ENCODE measurements at regions not wholly inside any gene's neighbourhood (a gene's known extent, or its start where the extent isn't known, plus 50 kb on each side); places are given as distances from the start of the nearest gene placed in this dataset.

GRCh38 chr9:103839197-103839596 is 254.9 kb upstream of the SMC2 start:
- Histone ChIP-seq H2AK5ac (ENCODE audit: low read depth, low read length) (no peak overlapping the region), H2BK15ac (ENCODE audit: low read length) (no peak overlapping the region), H3K4me1 (ENCODE audit: control insufficient read depth in 2 of 2, insufficient read depth in 1 of 2, low read depth in 1 of 2, low read length in 2 of 2) (no peaks in the 10 kb centered on the region), H2BK5ac (ENCODE audit: low read length) (no peak overlapping the region), H3K18ac (ENCODE audit: low read length) (no peak overlapping the region), H3K79me1 (ENCODE audit: low read depth, low read length) (no peaks in the 10 kb centered on the region), H3K23ac (ENCODE audit: low read depth, low read length, poor library complexity) (no peak overlapping the region), H2AFZ (ENCODE audit: low read length) (no peak overlapping the region), H3K36me3 (replicated peaks in 1 of 2; ENCODE audit: control insufficient read depth in 2 of 2, insufficient read depth in 2 of 2, low read length in 2 of 2) (no peaks in the 10 kb centered on the region), H2BK12ac (ENCODE audit: low read length) (no peak overlapping the region), H3K14ac (ENCODE audit: low read length) (no peak overlapping the region), H2BK120ac (ENCODE audit: low read depth, low read length) (no peak overlapping the region), H4K8ac (ENCODE audit: low read depth, low read length) (no peak overlapping the region), H3K4me2 (ENCODE audit: insufficient read depth, low read length, poor library complexity, severe bottlenecking) (no peak overlapping the region), H3K9ac (ENCODE audit: low read depth, low read length, poor library complexity) (no peak overlapping the region), H4K91ac (ENCODE audit: low read depth, low read length, poor library complexity) (no peak overlapping the region), H3K27ac (replicated peaks; ENCODE audit: low read length) (no peak overlapping the region), H3K4ac (ENCODE audit: low read length) (no peak overlapping the region), H3K4me3 (ENCODE audit: low read length in 2 of 2) (no peak overlapping the region), H3K27me3 (ENCODE audit: control insufficient read depth in 3 of 3, insufficient read depth in 3 of 3, low read depth in 1 of 3, low read length in 3 of 3) (no peaks in the 10 kb centered on the region), H3K9me3 (replicated peaks in 1 of 2; ENCODE audit: control insufficient read depth in 2 of 2, insufficient read depth in 1 of 2, low read depth in 1 of 2, low read length in 2 of 2) (no peaks in the 10 kb centered on the region)
- DNase-seq (ENCODE audit: low spot score), result no peak
- no CpG with 5 or more reads among the region's 1 CpG for WGBS, 2 donors (ENCODE audit: extremely low coverage in 2 of 2, insufficient read length in 2 of 2, insufficient replicate concordance in 1 of 2)

GRCh38 chr9:103867886-103868285 is 226.2 kb upstream of the SMC2 start:
- no peaks in the 10 kb centered on the region for H3K36me3 ChIP-seq (replicated peaks in 1 of 2; ENCODE audit: control insufficient read depth in 2 of 2, insufficient read depth in 2 of 2, low read length in 2 of 2)
- H2AK5ac ChIP-seq (ENCODE audit: low read depth, low read length), result no peak overlapping the region
- H3K4me1 ChIP-seq (ENCODE audit: control insufficient read depth in 2 of 2, insufficient read depth in 1 of 2, low read depth in 1 of 2, low read length in 2 of 2), result no peaks in the 10 kb centered on the region
- no peak overlapping the region for H2BK120ac ChIP-seq (ENCODE audit: low read depth, low read length)
- H4K8ac ChIP-seq (ENCODE audit: low read depth, low read length), result no peak overlapping the region
- H3K79me1 ChIP-seq (ENCODE audit: low read depth, low read length), result no peaks in the 10 kb centered on the region
- DNase-seq (ENCODE audit: low spot score), result no peak
- no peak overlapping the region for H3K4ac ChIP-seq (ENCODE audit: low read length)
- no peak overlapping the region for H3K14ac ChIP-seq (ENCODE audit: low read length)
- no peak overlapping the region for H3K27ac ChIP-seq (replicated peaks; ENCODE audit: low read length)
- H3K4me2 ChIP-seq (ENCODE audit: insufficient read depth, low read length, poor library complexity, severe bottlenecking), result no peak overlapping the region
- H2BK5ac ChIP-seq (ENCODE audit: low read length), result no peak overlapping the region
- H3K18ac ChIP-seq (ENCODE audit: low read length), result no peak overlapping the region
- no peak overlapping the region for H4K91ac ChIP-seq (ENCODE audit: low read depth, low read length, poor library complexity)
- no peak overlapping the region for H2AFZ ChIP-seq (ENCODE audit: low read length)
- H3K27me3 ChIP-seq (ENCODE audit: control insufficient read depth in 3 of 3, insufficient read depth in 3 of 3, low read depth in 1 of 3, low read length in 3 of 3), result no peaks in the 10 kb centered on the region
- H2BK15ac ChIP-seq (ENCODE audit: low read length), result no peak overlapping the region
- no peak overlapping the region for H2BK12ac ChIP-seq (ENCODE audit: low read length)
- no peak overlapping the region for H3K23ac ChIP-seq (ENCODE audit: low read depth, low read length, poor library complexity)
- no CpG with 5 or more reads among the region's 1 CpG for WGBS, 2 donors (ENCODE audit: extremely low coverage in 2 of 2, insufficient read length in 2 of 2, insufficient replicate concordance in 1 of 2)
- no peak overlapping the region for H3K4me3 ChIP-seq (ENCODE audit: low read length in 2 of 2)
- no peaks in the 10 kb centered on the region for H3K9me3 ChIP-seq (replicated peaks in 1 of 2; ENCODE audit: control insufficient read depth in 2 of 2, insufficient read depth in 1 of 2, low read depth in 1 of 2, low read length in 2 of 2)
- no peak overlapping the region for H3K9ac ChIP-seq (ENCODE audit: low read depth, low read length, poor library complexity)

GRCh38 chr9:103872811-103873210 is 221.3 kb upstream of the SMC2 start:
- no peaks in the 10 kb centered on the region for H3K9me3 ChIP-seq (replicated peaks in 1 of 2; ENCODE audit: control insufficient read depth in 2 of 2, insufficient read depth in 1 of 2, low read depth in 1 of 2, low read length in 2 of 2)
- no peak overlapping the region for H4K8ac ChIP-seq (ENCODE audit: low read depth, low read length)
- H3K4ac ChIP-seq (ENCODE audit: low read length), result no peak overlapping the region
- no peak overlapping the region for H2BK15ac ChIP-seq (ENCODE audit: low read length)
- no peak overlapping the region for H3K18ac ChIP-seq (ENCODE audit: low read length)
- H3K23ac ChIP-seq (ENCODE audit: low read depth, low read length, poor library complexity), result no peak overlapping the region
- H2BK120ac ChIP-seq (ENCODE audit: low read depth, low read length), result no peak overlapping the region
- H3K4me2 ChIP-seq (ENCODE audit: insufficient read depth, low read length, poor library complexity, severe bottlenecking), result no peak overlapping the region
- DNase-seq (ENCODE audit: low spot score), result no peak
- H3K79me1 ChIP-seq (ENCODE audit: low read depth, low read length), result no peaks in the 10 kb centered on the region
- no peak overlapping the region for H3K9ac ChIP-seq (ENCODE audit: low read depth, low read length, poor library complexity)
- no peak overlapping the region for H3K4me3 ChIP-seq (ENCODE audit: low read length in 2 of 2)
- H4K91ac ChIP-seq (ENCODE audit: low read depth, low read length, poor library complexity), result no peak overlapping the region
- H2BK5ac ChIP-seq (ENCODE audit: low read length), result no peak overlapping the region
- no peak overlapping the region for H2BK12ac ChIP-seq (ENCODE audit: low read length)
- no peak overlapping the region for H2AK5ac ChIP-seq (ENCODE audit: low read depth, low read length)
- no peaks in the 10 kb centered on the region for H3K36me3 ChIP-seq (replicated peaks in 1 of 2; ENCODE audit: control insufficient read depth in 2 of 2, insufficient read depth in 2 of 2, low read length in 2 of 2)
- no peaks in the 10 kb centered on the region for H3K4me1 ChIP-seq (ENCODE audit: control insufficient read depth in 2 of 2, insufficient read depth in 1 of 2, low read depth in 1 of 2, low read length in 2 of 2)
- H3K14ac ChIP-seq (ENCODE audit: low read length), result no peak overlapping the region
- no peak overlapping the region for H2AFZ ChIP-seq (ENCODE audit: low read length)
- no CpG with 5 or more reads among the region's 7 CpGs for WGBS, 2 donors (ENCODE audit: extremely low coverage in 2 of 2, insufficient read length in 2 of 2, insufficient replicate concordance in 1 of 2)
- H3K27me3 ChIP-seq (ENCODE audit: control insufficient read depth in 3 of 3, insufficient read depth in 3 of 3, low read depth in 1 of 3, low read length in 3 of 3), result no peaks in the 10 kb centered on the region
- no peak overlapping the region for H3K27ac ChIP-seq (replicated peaks; ENCODE audit: low read length)

GRCh38 chr9:103881419-103881818 is 212.7 kb upstream of the SMC2 start:
- no peak overlapping the region for H3K4me2 ChIP-seq (ENCODE audit: insufficient read depth, low read length, poor library complexity, severe bottlenecking)
- H3K4ac ChIP-seq (ENCODE audit: low read length), result no peak overlapping the region
- H3K18ac ChIP-seq (ENCODE audit: low read length), result no peak overlapping the region
- no peak overlapping the region for H2BK12ac ChIP-seq (ENCODE audit: low read length)
- no peak overlapping the region for H3K4me3 ChIP-seq (ENCODE audit: low read length in 2 of 2)
- H3K9ac ChIP-seq (ENCODE audit: low read depth, low read length, poor library complexity), result no peak overlapping the region
- WGBS, 2 donors (ENCODE audit: extremely low coverage in 2 of 2, insufficient read length in 2 of 2, insufficient replicate concordance in 1 of 2), result no CpG with 5 or more reads among the region's 2 CpGs
- H3K9me3 ChIP-seq (replicated peaks in 1 of 2; ENCODE audit: control insufficient read depth in 2 of 2, insufficient read depth in 1 of 2, low read depth in 1 of 2, low read length in 2 of 2), result no peaks in the 10 kb centered on the region
- H4K8ac ChIP-seq (ENCODE audit: low read depth, low read length), result no peak overlapping the region
- no peaks in the 10 kb centered on the region for H3K27me3 ChIP-seq (ENCODE audit: control insufficient read depth in 3 of 3, insufficient read depth in 3 of 3, low read depth in 1 of 3, low read length in 3 of 3)
- no peak overlapping the region for H2BK5ac ChIP-seq (ENCODE audit: low read length)
- no peak overlapping the region for H4K91ac ChIP-seq (ENCODE audit: low read depth, low read length, poor library complexity)
- H2BK120ac ChIP-seq (ENCODE audit: low read depth, low read length), result no peak overlapping the region
- H2AK5ac ChIP-seq (ENCODE audit: low read depth, low read length), result no peak overlapping the region
- H3K23ac ChIP-seq (ENCODE audit: low read depth, low read length, poor library complexity), result no peak overlapping the region
- no peaks in the 10 kb centered on the region for H3K79me1 ChIP-seq (ENCODE audit: low read depth, low read length)
- no peaks in the 10 kb centered on the region for H3K36me3 ChIP-seq (replicated peaks in 1 of 2; ENCODE audit: control insufficient read depth in 2 of 2, insufficient read depth in 2 of 2, low read length in 2 of 2)
- no peak overlapping the region for H2BK15ac ChIP-seq (ENCODE audit: low read length)
- H2AFZ ChIP-seq (ENCODE audit: low read length), result no peak overlapping the region
- no peak for DNase-seq (ENCODE audit: low spot score)
- no peaks in the 10 kb centered on the region for H3K4me1 ChIP-seq (ENCODE audit: control insufficient read depth in 2 of 2, insufficient read depth in 1 of 2, low read depth in 1 of 2, low read length in 2 of 2)
- no peak overlapping the region for H3K14ac ChIP-seq (ENCODE audit: low read length)
- H3K27ac ChIP-seq (replicated peaks; ENCODE audit: low read length), result no peak overlapping the region
